MG63 (cell line): ENCODE measurements at regions not wholly inside any gene's neighbourhood (a gene's known extent, or its start where the extent isn't known, plus 50 kb on each side); places are given as distances from the start of the nearest gene placed in this dataset.

Source experiments
- DNase-seq: peaks from one replicate; pipeline ENCODE4 v3.0.0-alpha.2; 2020
- H3K27me3 ChIP-seq: fragments of 250-450 bp; sonication (Bioruptor Pico); 2 replicates; pipeline ENCODE4 v1.5.1; 2020; ENCODE audit warnings: mild to moderate bottlenecking, moderate library complexity
- H3K36me3 ChIP-seq: fragments of 250-450 bp; sonication (Bioruptor Pico); 2 replicates; pipeline ENCODE4 v1.5.1; 2020; ENCODE audit warnings: mild to moderate bottlenecking, moderate library complexity
- H3K4me3 ChIP-seq: fragments of 250-450 bp; sonication (Bioruptor Pico); 2 replicates; pipeline ENCODE4 v1.5.1; 2020; ENCODE audit warnings: mild to moderate bottlenecking, moderate library complexity
- H3K9me3 ChIP-seq: fragments of 250-450 bp; sonication (Bioruptor Pico); 2 replicates; pipeline ENCODE4 v1.5.1; 2020; ENCODE audit warnings: mild to moderate bottlenecking, moderate library complexity

DNA sequence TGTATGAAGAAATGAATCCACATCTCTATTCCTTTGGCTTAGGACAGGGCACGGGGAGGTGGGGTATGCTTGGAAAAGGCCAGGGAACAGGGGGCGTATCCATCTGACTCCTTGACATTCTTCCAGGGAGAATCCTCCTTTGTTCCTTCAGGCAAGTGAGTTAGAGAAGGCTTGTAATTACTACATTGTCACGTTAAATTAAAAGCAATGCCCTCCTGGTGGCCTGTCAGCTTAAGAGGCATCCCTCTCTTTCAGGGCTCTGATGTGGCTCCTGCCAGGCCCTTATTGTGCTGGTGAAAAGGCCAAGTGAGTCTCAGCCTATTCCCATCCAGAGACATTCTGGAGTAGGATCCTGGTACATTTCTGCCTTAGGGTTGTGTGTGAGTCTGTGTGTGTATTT, 128.3 kb downstream of the FOXA2 start:
- no peaks in the 10 kb centered on the region for H3K9me3 ChIP-seq
- no peak for DNase-seq
- H3K36me3 ChIP-seq, result no peaks in the 10 kb centered on the region
- no peaks in the 10 kb centered on the region for H3K27me3 ChIP-seq
- no peak overlapping the region for H3K4me3 ChIP-seq

DNA sequence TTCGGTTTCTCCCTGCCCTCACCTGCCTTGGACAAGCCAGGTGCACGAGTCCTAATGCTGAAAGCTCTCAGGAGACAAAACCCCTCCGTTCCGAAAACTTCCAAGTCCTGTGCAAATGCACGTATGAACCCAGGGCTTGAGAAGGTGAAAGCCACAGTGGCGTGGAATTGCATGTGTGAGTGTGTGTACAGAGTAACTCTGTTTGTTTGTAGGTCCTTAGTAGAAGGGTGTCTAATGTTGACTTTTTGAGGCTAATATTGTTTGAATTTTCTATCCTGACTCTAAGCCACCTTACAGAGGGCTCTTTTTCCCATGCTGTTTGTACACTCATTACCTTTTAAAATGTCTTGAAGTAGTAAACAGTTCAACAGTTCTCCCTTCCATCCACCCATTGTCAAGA, 129.1 kb downstream of the FOXA2 start:
- Histone ChIP-seq H3K9me3 (no peaks in the 10 kb centered on the region), H3K27me3 (no peaks in the 10 kb centered on the region), H3K4me3 (no peak overlapping the region), H3K36me3 (no peaks in the 10 kb centered on the region)
- DNase-seq, result no peak

DNA sequence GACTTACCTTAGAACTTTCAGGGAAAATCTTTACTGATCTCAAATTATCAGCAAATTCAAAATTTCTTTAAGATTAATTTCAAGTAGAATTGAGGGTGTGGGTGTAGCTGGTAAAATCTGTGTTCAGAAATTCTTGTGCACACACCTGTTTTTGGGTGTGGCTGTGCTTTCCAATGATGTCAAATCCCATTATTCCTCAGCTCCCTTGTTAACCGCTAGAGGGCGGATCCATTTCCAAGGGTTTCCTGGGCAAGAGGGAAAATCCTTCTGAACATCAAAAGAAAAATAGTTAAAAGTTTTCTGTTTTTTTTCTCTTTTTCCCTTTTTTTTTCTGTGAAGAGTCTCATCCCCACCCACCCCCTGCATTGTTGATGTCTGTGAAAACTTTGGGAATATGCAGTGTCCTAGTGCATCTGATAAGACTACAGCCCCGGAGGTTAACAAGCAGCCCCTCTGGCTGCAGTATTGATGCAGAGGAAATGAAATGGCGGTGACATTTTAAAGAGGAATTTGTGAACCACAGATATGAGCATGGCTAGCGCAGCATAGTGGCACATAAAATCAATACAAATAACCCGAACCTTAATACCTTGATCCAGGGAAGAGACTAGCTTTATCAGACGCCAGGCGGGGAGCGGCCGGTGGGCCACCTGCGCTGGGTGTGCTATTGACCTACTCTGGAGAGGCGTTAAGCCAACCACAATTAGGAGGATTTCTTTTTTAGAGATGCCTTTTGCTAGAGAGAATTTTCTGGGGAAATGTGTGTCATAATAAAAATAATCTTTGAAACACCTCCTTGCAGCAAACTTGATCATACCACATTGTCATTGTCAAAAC, 130.9 kb downstream of the FOXA2 start:
- no peaks in the 10 kb centered on the region for H3K36me3 ChIP-seq
- H3K4me3 ChIP-seq, result no peak overlapping the region
- no peak for DNase-seq
- no peaks in the 10 kb centered on the region for H3K27me3 ChIP-seq
- H3K9me3 ChIP-seq, result no peaks in the 10 kb centered on the region

DNA sequence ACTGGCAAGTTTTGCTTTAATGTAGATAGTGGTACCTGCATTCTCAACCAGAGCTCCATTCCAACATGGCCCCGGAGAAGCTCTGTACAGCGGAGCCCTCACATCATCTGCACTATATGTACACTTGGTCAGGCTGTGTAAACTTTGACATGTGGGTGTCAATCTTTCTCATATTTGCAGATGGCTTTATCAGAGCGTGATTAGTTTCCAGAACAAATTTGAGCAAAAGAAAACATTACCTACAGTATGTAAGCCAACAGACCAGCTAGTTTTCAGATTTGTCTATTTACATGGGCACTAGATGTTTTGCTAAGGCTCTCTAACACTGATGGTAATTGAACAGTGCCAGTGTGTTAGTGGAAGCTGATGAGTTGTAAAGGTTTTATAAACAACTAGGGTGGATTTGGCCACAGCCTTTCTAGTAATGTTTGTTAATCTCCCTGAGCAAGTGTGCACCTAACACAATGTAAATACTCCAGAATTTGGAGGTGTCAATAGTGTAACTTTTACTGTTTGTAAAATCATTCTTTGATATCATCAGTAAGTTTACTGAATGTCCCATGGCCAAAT, 131.8 kb downstream of the FOXA2 start:
- Histone ChIP-seq H3K27me3 (no peaks in the 10 kb centered on the region), H3K4me3 (no peak overlapping the region), H3K9me3 (no peaks in the 10 kb centered on the region), H3K36me3 (no peaks in the 10 kb centered on the region)
- no peak for DNase-seq

DNA sequence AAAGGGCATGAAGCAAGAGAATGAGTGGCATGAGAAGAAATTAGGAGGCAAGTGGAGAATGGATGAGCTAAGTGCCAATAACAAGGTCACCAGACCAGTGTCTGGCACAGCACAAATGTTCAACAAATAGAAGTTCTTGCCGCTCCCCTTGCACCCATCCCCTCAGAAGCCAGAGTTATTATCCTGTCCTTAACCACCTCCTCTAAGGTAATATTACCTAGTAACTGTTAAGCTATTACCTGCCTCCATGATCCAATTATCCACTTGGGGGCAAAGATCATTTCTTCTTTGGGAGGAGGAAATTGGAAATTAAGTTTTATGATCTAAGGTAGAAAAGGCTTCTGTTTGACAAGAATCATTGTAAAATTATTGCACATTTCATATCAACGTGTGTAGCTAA, 133.8 kb downstream of the FOXA2 start:
- H3K36me3 ChIP-seq, result no peaks in the 10 kb centered on the region
- H3K27me3 ChIP-seq, result no peaks in the 10 kb centered on the region
- no peak for DNase-seq
- no peak overlapping the region for H3K4me3 ChIP-seq
- H3K9me3 ChIP-seq, result no peaks in the 10 kb centered on the region

DNA sequence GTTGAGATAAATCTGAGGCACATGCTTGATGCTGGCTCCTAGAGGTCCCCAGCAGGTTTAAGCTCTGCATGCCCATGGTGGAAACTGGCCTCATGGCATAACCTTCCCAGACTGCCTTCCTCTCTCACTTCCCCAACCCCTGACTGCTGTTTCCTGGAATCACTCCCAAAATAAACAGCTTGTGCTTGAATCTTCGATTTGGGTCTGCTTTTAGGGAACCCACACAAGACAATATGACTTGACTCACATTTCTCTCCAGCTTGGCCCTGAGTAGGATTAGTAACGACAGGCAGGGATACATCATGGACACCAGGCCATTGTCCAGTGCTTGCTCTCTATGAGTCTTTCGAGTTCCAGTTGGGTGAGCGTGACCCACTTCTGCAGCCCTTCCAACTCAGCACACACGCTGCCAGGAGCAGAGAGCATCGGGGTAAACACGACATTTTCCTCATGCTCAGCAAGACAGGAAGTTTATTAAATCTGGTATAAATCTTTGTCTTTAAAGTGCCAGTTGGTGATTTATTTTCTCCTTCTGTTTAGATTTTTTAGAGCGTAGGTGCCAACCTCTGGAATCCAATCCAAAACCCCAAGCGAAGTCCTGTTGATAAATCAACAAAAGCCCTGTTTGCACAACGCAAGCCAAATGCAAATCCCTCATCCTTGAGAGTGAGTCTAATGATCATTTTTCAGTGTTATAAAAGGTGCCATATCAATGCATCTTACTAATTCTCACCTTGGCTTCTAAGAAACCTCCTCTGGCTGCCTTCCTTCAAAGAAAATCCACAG, 135.0 kb downstream of the FOXA2 start:
- Histone ChIP-seq H3K4me3 (no peak overlapping the region), H3K9me3 (no peaks in the 10 kb centered on the region), H3K27me3 (no peaks in the 10 kb centered on the region), H3K36me3 (no peaks in the 10 kb centered on the region)
- peak; percentile 92 for DNase-seq

DNA sequence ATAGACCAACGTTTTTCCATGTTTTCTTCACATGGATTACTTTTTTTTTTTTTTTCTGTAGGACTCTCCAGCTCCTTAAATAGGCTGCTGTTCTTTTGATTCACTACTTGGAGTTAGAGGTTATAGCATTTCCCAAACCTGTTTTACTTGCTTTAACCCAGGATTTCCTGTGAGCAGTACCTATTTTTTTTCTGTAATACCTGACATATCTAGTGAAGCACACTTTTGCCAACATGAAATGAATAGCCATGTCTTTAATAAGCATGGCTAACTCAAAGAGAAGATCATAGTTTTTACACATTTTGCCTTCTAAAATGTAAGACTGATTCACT, 137.0 kb downstream of the FOXA2 start:
- Histone ChIP-seq H3K27me3 (no peaks in the 10 kb centered on the region), H3K9me3 (no peaks in the 10 kb centered on the region), H3K4me3 (no peak overlapping the region), H3K36me3 (no peaks in the 10 kb centered on the region)
- DNase-seq, result no peak

DNA sequence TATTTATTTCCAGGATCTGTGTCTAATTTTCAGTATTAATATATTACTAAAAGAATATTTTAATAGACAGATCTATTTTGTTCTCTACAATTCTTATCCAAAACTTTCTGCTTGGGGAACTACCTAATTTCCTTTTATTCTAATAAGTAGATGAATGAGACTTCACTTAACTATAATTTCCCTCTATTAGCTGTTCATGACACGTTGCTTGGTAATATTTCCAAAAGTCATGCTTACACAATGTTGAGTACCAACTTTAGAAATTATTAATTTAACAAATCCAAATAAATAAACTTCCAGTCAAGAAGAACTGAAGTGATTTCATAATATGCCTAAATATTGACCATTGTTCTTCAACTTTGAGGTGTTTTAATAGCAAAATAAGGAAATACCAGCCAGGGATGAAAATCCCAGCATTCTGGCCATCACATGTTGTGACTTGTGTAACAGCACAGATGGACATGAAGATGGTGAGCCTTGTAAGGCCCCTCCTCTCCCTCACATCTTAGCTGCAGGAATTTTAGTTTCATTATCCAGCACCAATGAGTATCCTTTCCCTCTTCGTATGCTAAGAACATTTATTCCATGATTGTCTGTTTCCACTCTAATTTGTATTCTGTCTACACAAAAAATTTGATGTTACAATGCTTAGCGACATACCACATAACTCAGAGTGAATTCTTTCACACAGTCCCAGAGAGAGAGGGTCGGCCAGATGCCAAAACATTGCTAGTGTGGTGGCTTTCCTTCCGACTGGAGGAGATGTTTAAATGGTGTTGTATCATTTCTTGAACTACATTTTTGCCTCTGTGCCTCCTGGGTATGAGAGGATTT, 137.5 kb downstream of the FOXA2 start:
- no peaks in the 10 kb centered on the region for H3K9me3 ChIP-seq
- no peaks in the 10 kb centered on the region for H3K36me3 ChIP-seq
- no peaks in the 10 kb centered on the region for H3K27me3 ChIP-seq
- no peak for DNase-seq
- H3K4me3 ChIP-seq, result no peak overlapping the region

DNA sequence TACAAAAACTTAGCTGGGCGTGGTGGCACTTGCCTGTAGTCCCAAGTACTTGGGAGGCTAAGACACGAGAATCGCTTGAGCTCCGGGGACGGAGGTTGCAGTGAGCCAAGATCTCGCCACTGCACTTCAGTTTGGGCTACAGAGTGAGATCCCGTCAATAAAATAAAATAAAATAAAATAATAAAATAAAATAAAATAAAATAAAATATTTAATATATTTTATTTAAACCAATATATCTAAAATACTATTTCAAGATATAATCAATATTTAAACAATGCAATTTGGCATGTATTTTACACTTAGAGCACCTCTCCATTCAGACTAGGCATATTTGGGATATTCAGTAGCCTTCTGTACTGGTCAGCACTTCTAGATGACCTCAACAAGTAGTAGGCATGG, 142.1 kb downstream of the FOXA2 start:
- Histone ChIP-seq H3K36me3 (no peaks in the 10 kb centered on the region), H3K27me3 (no peaks in the 10 kb centered on the region), H3K4me3 (no peak overlapping the region), H3K9me3 (no peaks in the 10 kb centered on the region)
- DNase-seq, result no peak

DNA sequence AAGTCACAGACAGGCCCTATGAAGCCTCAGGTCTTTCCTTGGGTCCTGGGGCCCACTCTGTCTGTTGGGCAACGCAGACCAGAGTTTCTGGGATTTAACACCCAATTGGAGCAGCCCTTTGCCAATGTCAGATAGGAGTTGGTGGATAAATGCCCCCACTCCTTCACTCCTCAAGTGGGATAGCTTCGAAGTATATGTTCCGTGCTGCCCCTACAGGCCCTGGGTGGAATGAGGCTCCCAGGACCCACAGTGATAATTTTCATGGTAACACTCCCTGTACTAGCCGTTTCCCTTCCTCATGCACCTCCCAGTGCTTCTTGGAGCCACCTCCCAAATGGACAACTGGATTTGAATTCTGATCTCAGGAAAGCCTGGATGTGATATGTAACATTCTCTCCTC, 145.4 kb downstream of the FOXA2 start:
- no peaks in the 10 kb centered on the region for H3K27me3 ChIP-seq
- no peaks in the 10 kb centered on the region for H3K36me3 ChIP-seq
- no peak overlapping the region for H3K4me3 ChIP-seq
- no peaks in the 10 kb centered on the region for H3K9me3 ChIP-seq
- no peak for DNase-seq

DNA sequence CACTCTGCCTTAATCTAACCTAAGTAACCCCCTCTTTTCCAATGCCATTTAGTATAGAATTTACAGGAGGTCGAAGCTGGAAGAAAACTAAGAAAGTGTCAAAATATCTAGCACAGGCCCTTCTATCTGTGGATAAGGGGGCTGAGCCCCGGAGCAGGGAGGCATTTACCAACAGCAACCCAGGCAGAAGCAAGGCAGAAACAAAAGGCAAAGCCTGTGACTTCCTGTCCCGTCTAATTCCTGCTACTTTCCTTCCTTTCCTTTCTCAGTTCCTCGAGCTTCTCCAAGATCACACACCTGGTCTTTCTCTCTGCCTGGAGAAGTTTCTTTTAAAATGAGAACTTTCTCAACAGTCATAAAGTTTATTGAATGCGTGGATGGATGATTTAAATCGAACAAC, 146.0 kb downstream of the FOXA2 start:
- Histone ChIP-seq H3K4me3 (no peak overlapping the region), H3K9me3 (no peaks in the 10 kb centered on the region), H3K36me3 (no peaks in the 10 kb centered on the region), H3K27me3 (no peaks in the 10 kb centered on the region)
- DNase-seq, result no peak

DNA sequence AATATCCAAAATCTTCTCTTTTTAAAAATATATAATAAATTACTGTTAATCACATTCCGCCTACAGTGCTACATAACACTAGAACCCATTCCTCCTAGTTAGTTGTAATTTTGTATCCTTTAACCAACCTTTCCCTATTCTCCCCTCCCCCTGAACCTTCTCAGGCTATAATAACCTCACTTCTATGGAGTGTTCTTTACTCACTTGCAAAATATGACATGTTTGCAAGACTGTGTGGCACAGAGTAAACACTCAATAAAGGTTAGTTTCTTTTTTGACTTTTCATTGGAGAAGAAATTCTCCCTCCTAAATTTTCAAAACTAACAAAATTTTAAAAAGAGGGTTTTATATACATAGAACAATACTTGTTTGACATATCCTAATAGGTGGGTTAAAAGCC, 147.0 kb downstream of the FOXA2 start:
- no peak overlapping the region for H3K4me3 ChIP-seq
- no peaks in the 10 kb centered on the region for H3K36me3 ChIP-seq
- DNase-seq, result no peak
- no peaks in the 10 kb centered on the region for H3K27me3 ChIP-seq
- H3K9me3 ChIP-seq, result no peaks in the 10 kb centered on the region

DNA sequence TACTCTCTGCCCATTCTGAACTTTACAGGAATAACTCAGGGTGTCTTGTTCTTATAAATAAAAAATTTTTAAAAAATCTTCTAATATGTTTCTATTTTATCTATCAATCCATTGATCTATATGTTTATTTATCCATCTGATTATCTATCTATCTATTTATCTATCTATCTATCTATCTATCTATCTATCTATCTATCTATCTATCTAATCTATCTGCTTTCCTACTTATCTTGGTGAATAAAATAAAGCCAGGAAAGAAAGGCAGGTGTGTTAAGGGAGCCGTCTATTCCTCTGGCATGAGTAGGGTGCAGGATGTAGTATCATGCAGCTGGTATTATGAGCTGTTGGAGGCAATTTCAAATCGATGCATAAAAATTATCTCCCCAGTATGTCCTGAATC, 153.0 kb downstream of the FOXA2 start:
- H3K27me3 ChIP-seq, result no peaks in the 10 kb centered on the region
- DNase-seq, result no peak
- H3K4me3 ChIP-seq, result no peak overlapping the region

DNA sequence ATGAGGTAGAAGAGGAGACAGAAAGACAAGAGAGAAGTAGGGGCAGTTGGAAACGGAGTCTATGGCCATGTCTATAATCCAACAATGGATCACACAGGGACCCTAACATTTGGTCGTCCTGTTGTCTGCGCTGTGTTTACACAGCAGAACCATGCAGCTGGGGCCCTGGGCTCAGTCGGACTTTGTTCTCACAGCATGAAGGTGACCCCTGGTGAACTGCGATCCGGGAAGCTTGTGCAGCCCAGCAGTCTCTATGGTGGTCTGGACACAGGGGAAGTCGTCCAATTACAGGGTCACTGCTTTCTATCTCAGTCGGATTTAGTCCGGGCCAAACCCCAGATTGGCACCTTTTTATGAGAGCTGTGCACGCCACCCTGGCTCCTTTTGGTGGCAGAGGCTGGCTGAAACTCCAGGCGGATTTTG, 153.6 kb downstream of the FOXA2 start:
- Histone ChIP-seq H3K36me3 (no peaks in the 10 kb centered on the region), H3K27me3 (no peaks in the 10 kb centered on the region), H3K9me3 (no peaks in the 10 kb centered on the region), H3K4me3 (no peak overlapping the region)
- DNase-seq, result no peak

More for the DNA sequence above, 153.0 kb downstream of the FOXA2 start:
- no peaks in the 10 kb centered on the region for H3K9me3 ChIP-seq
- no peaks in the 10 kb centered on the region for H3K36me3 ChIP-seq

DNA sequence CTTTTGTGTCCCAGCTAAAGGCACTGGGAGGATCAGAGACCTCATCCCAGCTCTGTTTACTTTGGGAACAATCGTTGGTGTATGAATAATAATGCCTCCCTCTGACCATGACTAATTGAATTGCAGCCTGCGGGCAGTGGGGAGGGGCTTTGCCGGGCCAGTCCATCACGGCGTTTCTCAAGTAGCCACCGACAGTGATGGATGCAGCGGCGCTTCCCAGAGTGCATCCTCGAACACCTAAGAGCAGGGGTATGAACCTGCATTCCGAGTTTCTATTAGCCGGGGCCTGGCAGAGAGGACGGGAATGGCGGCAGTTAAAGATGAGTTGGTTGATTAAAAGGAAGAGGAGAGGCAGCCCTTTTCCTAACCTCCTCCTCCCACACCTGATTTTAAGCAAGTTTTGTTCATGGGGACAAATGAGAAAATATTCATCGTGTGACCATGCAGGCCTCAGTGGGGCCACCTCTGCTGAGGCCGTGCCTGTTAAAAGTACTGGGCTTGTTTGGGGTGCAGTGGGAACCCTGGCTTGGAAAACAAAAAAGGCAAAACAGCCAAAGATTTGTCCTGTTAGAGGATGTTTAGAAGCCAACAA, 154.1 kb downstream of the FOXA2 start:
- peak; percentile 53 for DNase-seq
- Histone ChIP-seq H3K4me3 (no peak overlapping the region), H3K27me3 (no peaks in the 10 kb centered on the region), H3K9me3 (no peaks in the 10 kb centered on the region), H3K36me3 (no peaks in the 10 kb centered on the region)

DNA sequence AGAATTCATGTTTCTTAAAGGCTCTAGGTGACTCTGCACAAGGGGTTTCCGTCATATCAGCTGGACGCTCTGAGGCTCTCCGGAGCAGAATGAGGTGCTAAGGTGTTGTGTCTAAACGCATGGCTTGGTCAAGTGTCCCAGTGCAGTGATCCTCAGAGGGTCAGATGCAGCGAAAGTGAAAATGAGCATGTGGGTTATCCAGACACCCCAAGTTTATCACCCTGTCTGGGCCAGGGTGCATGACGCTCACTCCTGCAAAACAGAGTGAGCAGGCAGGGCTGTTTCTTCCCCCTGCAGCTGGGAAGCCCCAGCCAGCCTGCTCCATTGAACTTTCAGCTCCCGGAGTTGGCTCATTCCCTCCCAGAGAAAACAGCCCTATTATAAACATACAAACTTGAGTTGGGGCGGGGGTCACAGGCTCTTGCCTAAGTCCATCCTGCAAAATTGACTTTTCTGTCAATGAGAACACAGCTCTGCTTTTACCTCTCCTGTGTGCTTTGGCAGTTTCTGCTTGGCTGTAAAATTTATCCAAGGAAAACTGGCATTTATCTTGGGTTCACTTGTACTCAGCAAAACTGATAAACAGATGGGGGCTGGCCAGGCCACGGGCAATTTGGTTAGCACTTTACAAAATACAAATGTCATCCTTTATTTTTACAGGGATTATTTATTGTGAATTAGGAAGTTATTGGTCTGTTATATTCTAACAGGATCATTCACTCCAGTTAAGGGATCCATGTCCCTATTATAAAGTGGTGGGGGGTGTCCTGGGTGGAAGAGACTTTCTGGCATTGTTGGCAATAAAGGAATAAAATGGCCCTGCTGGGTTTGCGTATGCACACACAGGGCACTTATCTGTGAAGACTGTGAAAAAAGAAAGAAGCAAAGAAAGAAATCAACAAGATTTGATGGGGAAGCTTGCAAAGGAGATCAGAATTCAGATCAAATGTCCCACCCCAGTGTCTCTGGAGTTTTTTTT, 154.9 kb downstream of the FOXA2 start:
- Histone ChIP-seq H3K9me3 (no peaks in the 10 kb centered on the region), H3K4me3 (no peak overlapping the region), H3K36me3 (no peaks in the 10 kb centered on the region), H3K27me3 (no peaks in the 10 kb centered on the region)
- DNase-seq, result no peak
